HUES48 (cell line): ENCODE measurements at regions not wholly inside any gene's neighbourhood (a gene's known extent, or its start where the extent isn't known, plus 50 kb on each side); places are given as distances from the start of the nearest gene placed in this dataset.
"Not testable (repeated sequence)": the region's sequence is repeated elsewhere in the genome, so short reads cannot be mapped to it uniquely, and the experiment has no call there.

Source experiments
- H3K27ac ChIP-seq: one replicate; pipeline ENCODE4 v1.7.0; 2013; ENCODE audit warnings: low read depth, low read length, inconsistent platforms
- H3K27me3 ChIP-seq: 2 replicates; pipeline ENCODE4 v1.6.1; 2013; ENCODE audit warnings: mild to moderate bottlenecking, low read length; ENCODE audit not compliant: control insufficient read depth, insufficient read depth
- H3K36me3 ChIP-seq: 2 replicates; pipeline ENCODE4 v1.6.1; 2013; ENCODE audit warnings: low read length; ENCODE audit not compliant: control insufficient read depth, insufficient read depth
- H3K4me1 ChIP-seq: 2 replicates; pipeline ENCODE4 v1.6.1; 2013; ENCODE audit warnings: mild to moderate bottlenecking, low read length; ENCODE audit not compliant: control insufficient read depth, insufficient read depth
- H3K4me3 ChIP-seq: 2 replicates; pipeline ENCODE4 v1.5.1; 2013; ENCODE audit warnings: mild to moderate bottlenecking, low read depth, low read length
- H3K9ac ChIP-seq: 2 replicates; pipeline ENCODE4 v1.6.1; 2013; ENCODE audit warnings: mild to moderate bottlenecking, low read depth, low read length, moderate library complexity
- H3K9me3 ChIP-seq: 2 replicates; pipeline ENCODE4 v1.6.1; 2013; ENCODE audit warnings: low read length; ENCODE audit not compliant: control insufficient read depth, insufficient read depth

DNA sequence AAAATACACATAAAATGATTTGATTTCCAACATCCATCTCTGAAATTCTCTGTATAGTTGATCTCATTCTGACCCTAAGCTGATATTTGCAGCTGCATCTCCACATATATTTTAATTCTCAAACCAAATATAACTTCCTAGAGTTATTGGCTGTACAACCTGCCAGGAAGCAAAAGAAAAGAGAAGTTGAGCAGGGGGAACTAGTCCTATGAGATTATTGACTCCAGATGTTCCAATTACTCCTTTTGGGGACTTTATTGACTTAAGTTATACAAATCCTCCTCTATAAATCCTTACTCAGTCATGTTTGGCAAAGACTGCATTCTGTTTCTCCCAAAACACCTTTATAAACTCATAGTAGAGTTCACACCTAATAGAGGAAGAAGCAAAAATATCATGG lies 599.4 kb upstream of the ANKRD30A start:
- peaks cover 7% of the 10 kb centered on the region for H3K9me3 ChIP-seq
- H3K27me3 ChIP-seq: no peaks in the 10 kb centered on the region
- no peak overlapping the region for H3K27ac ChIP-seq
- no peak overlapping the region for H3K9ac ChIP-seq
- no peak overlapping the region for H3K4me3 ChIP-seq
- no peaks in the 10 kb centered on the region for H3K4me1 ChIP-seq
- H3K36me3 ChIP-seq: no peaks in the 10 kb centered on the region

DNA sequence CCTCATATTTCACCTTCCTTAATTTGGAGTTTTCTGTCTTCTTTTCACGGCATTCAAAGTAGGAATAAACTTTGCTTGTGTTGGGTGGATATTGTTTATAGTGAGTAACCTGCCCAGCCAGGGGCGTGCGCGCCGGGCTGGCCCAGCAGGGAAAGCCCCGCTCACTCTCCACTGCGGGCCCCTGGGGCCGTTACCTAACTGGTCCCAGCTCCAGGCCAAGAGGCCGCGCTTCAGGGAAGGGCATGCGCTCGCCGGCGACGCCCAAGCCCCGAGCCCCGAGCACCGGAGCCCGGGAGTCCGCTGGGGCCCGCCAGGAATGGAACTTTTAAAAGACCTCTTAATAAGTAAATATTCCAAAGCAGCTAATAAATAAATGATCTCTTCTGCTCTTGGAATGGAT lies 601.3 kb upstream of the ANKRD30A start:
- not testable (repeated sequence) for H3K4me1 ChIP-seq, H3K27ac ChIP-seq

DNA sequence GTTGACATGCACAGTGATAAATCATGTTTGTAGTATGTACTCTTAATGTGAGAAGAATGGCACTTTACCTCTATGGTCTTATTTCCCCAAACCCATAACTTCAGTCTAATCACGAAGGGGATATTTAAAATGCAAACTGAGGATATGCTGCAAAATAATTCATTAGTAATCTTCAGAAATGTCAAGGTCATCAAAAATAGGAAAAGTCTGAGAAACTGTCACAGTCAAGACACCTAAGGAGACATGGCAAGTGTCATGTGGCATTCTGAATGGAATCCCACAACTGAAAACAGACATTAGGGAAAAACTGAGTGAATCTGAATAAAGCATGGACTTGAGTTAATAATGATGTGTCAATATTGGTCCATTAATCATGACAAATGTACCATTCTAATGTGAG lies 605.5 kb upstream of the ANKRD30A start:
- Histone ChIP-seq H3K27ac (no peak overlapping the region), H3K4me1 (no peaks in the 10 kb centered on the region), H3K9me3 (0 out of 2 replicates have a peak, but pooled peaks cover 4% of the 10 kb centered on the region), H3K9ac (no peak overlapping the region), H3K4me3 (no peak overlapping the region), H3K27me3 (no peaks in the 10 kb centered on the region), H3K36me3 (no peaks in the 10 kb centered on the region)

More for the DNA sequence above, 601.3 kb upstream of the ANKRD30A start:
- H3K4me3 ChIP-seq, H3K9ac ChIP-seq, H3K36me3 ChIP-seq, H3K9me3 ChIP-seq, H3K27me3 ChIP-seq: not testable (repeated sequence)

DNA sequence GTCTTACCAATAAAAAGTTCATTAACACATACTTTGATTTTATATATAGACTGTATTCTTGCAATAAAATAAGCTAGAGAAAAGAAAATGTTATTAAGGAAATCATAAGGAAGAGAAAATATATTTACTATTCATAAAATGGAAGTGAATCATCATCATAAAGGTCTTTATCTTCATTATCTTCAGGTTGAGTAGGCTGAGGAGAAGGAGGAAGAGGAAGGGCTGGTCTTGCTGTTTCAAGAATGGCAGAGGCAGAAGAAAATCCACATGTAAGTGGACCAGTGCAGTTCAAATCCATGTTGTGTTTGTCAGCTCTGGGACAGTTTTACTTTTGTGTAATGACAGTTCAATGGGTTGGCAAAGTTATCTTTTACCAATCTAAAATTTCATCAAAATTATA lies 609.1 kb upstream of the ANKRD30A start:
- Histone ChIP-seq H3K4me1 (no peaks in the 10 kb centered on the region), H3K27ac (no peak overlapping the region), H3K9me3 (0 out of 2 replicates have a peak, but pooled peaks cover 4% of the 10 kb centered on the region), H3K36me3 (no peaks in the 10 kb centered on the region), H3K27me3 (no peaks in the 10 kb centered on the region), H3K4me3 (no peak overlapping the region), H3K9ac (no peak overlapping the region)

GRCh38 chr10:36515319-36515718 lies 610.1 kb upstream of the ANKRD30A start:
- Histone ChIP-seq H3K27me3 (no peaks in the 10 kb centered on the region), H3K9me3 (0 out of 2 replicates have a peak, but pooled peaks cover 4% of the 10 kb centered on the region), H3K9ac (no peak overlapping the region), H3K36me3 (no peaks in the 10 kb centered on the region), H3K4me3 (no peak overlapping the region), H3K4me1 (no peaks in the 10 kb centered on the region), H3K27ac (no peak overlapping the region)

- H3K36me3 ChIP-seq: no peaks in the 10 kb centered on the region
Measured at GRCh38 chr10:36507715-36508114, 617.7 kb upstream of the ANKRD30A start.

DNA sequence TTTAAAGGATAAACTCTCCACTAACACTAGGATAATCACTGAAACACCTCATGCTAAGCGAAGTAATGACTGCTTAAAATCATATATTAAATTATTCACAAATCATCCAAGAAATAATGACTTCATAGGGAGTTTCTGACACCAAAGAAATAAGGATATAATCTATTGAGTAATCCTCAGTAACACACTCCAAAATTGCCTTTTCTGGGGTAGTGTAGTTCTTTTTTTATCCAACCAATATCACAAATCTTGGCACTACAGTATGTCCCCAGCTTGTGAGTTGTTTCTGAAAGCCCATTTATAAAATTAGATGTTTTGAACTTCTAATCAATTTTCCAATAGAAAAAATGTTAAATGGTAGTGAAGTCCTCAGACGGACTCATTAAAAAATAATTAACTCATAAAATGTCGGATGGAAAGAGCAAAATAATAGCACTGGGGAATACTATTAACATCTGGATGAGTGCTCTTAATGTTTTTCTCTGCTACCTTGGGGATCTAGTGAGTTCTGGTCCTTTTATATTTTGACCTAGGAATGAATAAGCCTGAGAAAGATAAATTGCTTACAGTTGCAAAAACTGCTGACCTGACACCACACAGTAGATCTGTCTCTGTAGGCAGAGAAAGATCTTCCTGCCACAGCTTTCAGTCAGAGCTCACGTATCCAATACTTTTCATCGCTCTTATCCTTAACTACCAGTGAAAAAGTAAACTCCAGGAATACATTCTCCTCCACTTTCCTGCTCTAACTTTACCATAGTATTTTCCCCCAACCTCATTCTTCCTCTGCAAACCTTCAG lies 618.5 kb upstream of the ANKRD30A start:
- H3K9me3 ChIP-seq: no peaks in the 10 kb centered on the region

More at GRCh38 chr10:36507715-36508114, 617.7 kb upstream of the ANKRD30A start:
- Histone ChIP-seq H3K9ac (no peak overlapping the region), H3K4me1 (no peaks in the 10 kb centered on the region), H3K27ac (no peak overlapping the region), H3K9me3 (no peaks in the 10 kb centered on the region), H3K27me3 (no peaks in the 10 kb centered on the region), H3K4me3 (no peak overlapping the region)

DNA sequence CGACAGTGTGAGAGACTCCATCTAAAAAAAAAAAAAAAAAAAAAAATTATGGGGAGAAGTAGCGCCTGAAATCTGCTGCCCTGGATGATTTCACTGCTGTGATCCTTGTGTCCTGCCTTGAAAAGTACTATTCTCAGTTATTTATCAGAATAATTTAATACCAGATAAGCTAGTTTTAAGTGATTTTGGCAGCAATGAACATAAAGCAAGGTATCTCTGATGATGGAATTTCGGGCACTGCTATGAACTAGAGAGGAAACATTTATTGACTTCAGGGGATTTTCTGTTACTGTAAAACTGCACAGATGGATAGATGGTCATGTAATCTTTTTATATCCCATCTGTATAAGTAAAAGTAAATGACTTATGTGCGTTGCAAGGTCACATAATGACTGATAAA lies 619.1 kb upstream of the ANKRD30A start:
- no peak overlapping the region for H3K27ac ChIP-seq

More for the DNA sequence above, 618.5 kb upstream of the ANKRD30A start:
- Histone ChIP-seq H3K27ac (no peak overlapping the region), H3K27me3 (no peaks in the 10 kb centered on the region), H3K4me1 (no peaks in the 10 kb centered on the region), H3K9ac (no peak overlapping the region), H3K36me3 (no peaks in the 10 kb centered on the region), H3K4me3 (no peak overlapping the region)

GRCh38 chr10:36504758-36505157 lies 620.6 kb upstream of the ANKRD30A start:
- no peaks in the 10 kb centered on the region for H3K36me3 ChIP-seq
- H3K4me1 ChIP-seq: no peaks in the 10 kb centered on the region
- no peak overlapping the region for H3K27ac ChIP-seq
- no peaks in the 10 kb centered on the region for H3K9me3 ChIP-seq
- H3K27me3 ChIP-seq: no peaks in the 10 kb centered on the region
- no peak overlapping the region for H3K4me3 ChIP-seq
- no peak overlapping the region for H3K9ac ChIP-seq

More for the DNA sequence above, 619.1 kb upstream of the ANKRD30A start:
- no peak overlapping the region for H3K4me3 ChIP-seq
- H3K9ac ChIP-seq: no peak overlapping the region
- no peaks in the 10 kb centered on the region for H3K36me3 ChIP-seq
- H3K9me3 ChIP-seq: no peaks in the 10 kb centered on the region
- no peaks in the 10 kb centered on the region for H3K4me1 ChIP-seq
- no peaks in the 10 kb centered on the region for H3K27me3 ChIP-seq

GRCh38 chr10:36500266-36500665 lies 625.1 kb upstream of the ANKRD30A start:
- no peaks in the 10 kb centered on the region for H3K4me1 ChIP-seq
- H3K9ac ChIP-seq: no peak overlapping the region
- H3K9me3 ChIP-seq: no peaks in the 10 kb centered on the region
- H3K36me3 ChIP-seq: no peaks in the 10 kb centered on the region
- no peak overlapping the region for H3K27ac ChIP-seq
- no peak overlapping the region for H3K4me3 ChIP-seq
- no peaks in the 10 kb centered on the region for H3K27me3 ChIP-seq

DNA sequence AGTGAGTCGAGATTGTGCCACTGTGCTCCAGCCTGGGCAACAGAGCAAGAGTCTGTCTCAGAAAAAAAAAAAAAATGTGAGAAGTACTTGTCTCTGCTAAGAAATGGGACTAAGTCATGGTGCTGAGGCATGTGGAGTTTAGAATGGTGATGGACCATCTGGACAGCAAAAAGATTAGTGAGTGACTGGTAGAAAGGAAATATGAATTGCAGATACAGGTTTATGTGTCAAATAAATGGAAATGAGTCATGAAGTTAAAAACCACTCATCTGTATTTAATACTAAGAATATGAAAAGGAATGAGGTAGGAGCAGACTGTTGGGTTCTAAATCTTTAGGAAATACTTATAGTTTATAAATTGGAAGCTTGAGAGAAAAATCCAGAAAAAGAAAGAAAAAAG lies 625.7 kb upstream of the ANKRD30A start:
- Histone ChIP-seq H3K27ac (no peak overlapping the region), H3K4me1 (no peaks in the 10 kb centered on the region), H3K4me3 (no peak overlapping the region), H3K27me3 (no peaks in the 10 kb centered on the region), H3K9me3 (no peaks in the 10 kb centered on the region), H3K36me3 (no peaks in the 10 kb centered on the region), H3K9ac (no peak overlapping the region)
